ENCODE measurements at regions not wholly inside any gene's neighbourhood (a gene's known extent, or its start where the extent isn't known, plus 50 kb on each side); places are given as distances from the start of the nearest gene placed in this dataset.

- no peaks in the 10 kb centered on the region for H3K9me2 ChIP-seq (ENCODE audit: insufficient read depth, low read length)
- no peaks in the 10 kb centered on the region for H3K9me3 ChIP-seq (ENCODE audit: low read length)
- no peak overlapping the region for H3K9ac ChIP-seq (ENCODE audit: low read length)
- no peaks in the 10 kb centered on the region for H4K20me1 ChIP-seq (ENCODE audit: insufficient read depth)
- TF ChIP-seq REST (IDR thresholded peaks at IDR 0.05; ENCODE audit: borderline replicate concordance) (no peak), MXI1 (conservative IDR thresholded peaks at IDR 0.05; ENCODE audit: poor library complexity, severe bottlenecking) (no peak), EZH2 (IDR thresholded peaks at IDR 0.05; ENCODE audit: borderline replicate concordance, insufficient read depth, low read length, poor library complexity, severe bottlenecking) (no peak), RAD21 (conservative IDR thresholded peaks at IDR 0.05) (no peak), EP300 (conservative IDR thresholded peaks at IDR 0.05; ENCODE audit: poor library complexity, severe bottlenecking) (no peak), SMC3 (conservative IDR thresholded peaks at IDR 0.05; ENCODE audit: poor library complexity) (no peak), POLR2AphosphoS5 (IDR thresholded peaks at IDR 0.05) (no peak), CTCF (IDR thresholded peaks at IDR 0.05; ENCODE audit: poor library complexity, severe bottlenecking) (no peak), TAF1 (IDR thresholded peaks at IDR 0.05; ENCODE audit: low read depth) (no peak)
- no peaks in the 10 kb centered on the region for H3K79me2 ChIP-seq (replicated peaks; ENCODE audit: insufficient read depth, low read length)
- H2AFZ ChIP-seq (ENCODE audit: low read depth, low read length): no peak overlapping the region
- H3K4me3 ChIP-seq (ENCODE audit: low read length): no peak overlapping the region
- H3K4me2 ChIP-seq (ENCODE audit: low read length): no peak overlapping the region
- H3K27me3 ChIP-seq (ENCODE audit: insufficient read depth, low read depth, low read length): no peaks in the 10 kb centered on the region
- no peaks in the 10 kb centered on the region for H3F3A ChIP-seq (ENCODE audit: insufficient read depth, low read length, poor library complexity, severe bottlenecking)
- no peaks in the 10 kb centered on the region for H3K36me3 ChIP-seq (ENCODE audit: insufficient read depth, low read length)
- no peak overlapping the region for H3K27ac ChIP-seq (ENCODE audit: low read length)
These were observed 175.3 kb upstream of the HS3ST3A1 start for GRCh38 chr17:13777003-13777402.

GRCh38 chr17:13784434-13785095 is 182.8 kb upstream of the HS3ST3A1 start:
- Histone ChIP-seq H3K4me3 (ENCODE audit: low read length) (no peak overlapping the region), H3K9ac (ENCODE audit: low read length) (no peak overlapping the region), H3F3A (ENCODE audit: insufficient read depth, low read length, poor library complexity, severe bottlenecking) (no peaks in the 10 kb centered on the region), H2AFZ (ENCODE audit: low read depth, low read length) (no peak overlapping the region), H3K79me2 (replicated peaks; ENCODE audit: insufficient read depth, low read length) (no peaks in the 10 kb centered on the region), H4K20me1 (ENCODE audit: insufficient read depth) (no peaks in the 10 kb centered on the region), H3K36me3 (ENCODE audit: insufficient read depth, low read length) (no peaks in the 10 kb centered on the region), H3K9me2 (ENCODE audit: insufficient read depth, low read length) (no peaks in the 10 kb centered on the region), H3K27ac (ENCODE audit: low read length) (no peak overlapping the region), H3K9me3 (ENCODE audit: low read length) (no peaks in the 10 kb centered on the region), H3K4me2 (ENCODE audit: low read length) (no peak overlapping the region), H3K27me3 (ENCODE audit: insufficient read depth, low read depth, low read length) (no peaks in the 10 kb centered on the region)
- TF ChIP-seq EP300 (conservative IDR thresholded peaks at IDR 0.05; ENCODE audit: poor library complexity, severe bottlenecking) (no peak), CTCF (IDR thresholded peaks at IDR 0.05; ENCODE audit: poor library complexity, severe bottlenecking) (no peak), REST (IDR thresholded peaks at IDR 0.05; ENCODE audit: borderline replicate concordance) (no peak), MXI1 (conservative IDR thresholded peaks at IDR 0.05; ENCODE audit: poor library complexity, severe bottlenecking) (no peak)
